BLaER1 treated with 17β-estradiol and CSF1 and Interleukin-3, amounts not matched to agents 10 nM and 100 nM (cell line): ENCODE measurements at regions not wholly inside any gene's neighbourhood (a gene's known extent, or its start where the extent isn't known, plus 50 kb on each side); places are given as distances from the start of the nearest gene placed in this dataset.

Source experiments
- H3K27ac ChIP-seq, 11 experiments: shearing (Covaris generic); formaldehyde crosslinking; 2 replicates each; pipeline ENCODE4 v1.8.1; 2022
- H3K27me3 ChIP-seq, 11 experiments: shearing (Covaris generic); formaldehyde crosslinking; 2 replicates each; pipeline ENCODE4 v1.8.1; 2022
- H3K36me3 ChIP-seq, 11 experiments: shearing (Covaris generic); formaldehyde crosslinking; 2 replicates each; pipeline ENCODE4 v1.8.1; 2022
- H3K4me1 ChIP-seq, 10 experiments: shearing (Covaris generic); formaldehyde crosslinking; 2 replicates each; pipeline ENCODE4 v1.8.1; 2022
- H3K4me2 ChIP-seq, 11 experiments: shearing (Covaris generic); formaldehyde crosslinking; 2 replicates each; pipeline ENCODE4 v1.8.1; 2022
- H3K4me3 ChIP-seq, 10 experiments: shearing (Covaris generic); formaldehyde crosslinking; 2 replicates each; pipeline ENCODE4 v1.8.1; 2022
- H3K9ac ChIP-seq, 11 experiments: shearing (Covaris generic); formaldehyde crosslinking; 2 replicates each; pipeline ENCODE4 v1.8.1; 2022
- H3K9me3 ChIP-seq, 11 experiments: shearing (Covaris generic); formaldehyde crosslinking; replicated peaks in 1 of 11; 2 replicates each; pipeline ENCODE4 v1.8.1; 2022
- H4K20me1 ChIP-seq, 11 experiments: shearing (Covaris generic); formaldehyde crosslinking; 2 replicates each; pipeline ENCODE4 v1.8.1; 2022
- Cebpa-rat ChIP-seq, 11 experiments: shearing (Covaris generic); IDR thresholded peaks; 2 replicates each; pipeline ENCODE4 v1.8.1; 2022

DNA sequence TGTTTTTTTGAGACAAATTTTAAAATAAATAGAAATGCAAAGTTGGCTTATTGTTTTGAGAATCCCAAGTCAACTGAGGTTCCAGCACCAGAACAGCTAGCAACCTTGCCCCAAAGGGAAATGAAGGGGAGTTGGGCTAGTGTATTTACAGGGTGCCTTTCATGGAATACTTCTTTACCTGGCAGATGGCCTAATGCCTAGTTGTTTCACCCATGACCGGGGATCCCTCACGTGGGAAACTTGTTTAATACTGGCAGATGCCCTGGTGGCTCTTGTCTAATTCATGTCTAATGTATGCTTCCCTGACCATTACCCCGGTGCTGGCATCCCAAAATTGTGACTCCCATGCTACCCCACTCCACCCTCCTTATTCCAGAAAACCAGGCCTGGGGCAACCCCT, 861.1 kb upstream of the ZWINT start:
- Histone ChIP-seq H3K4me2 (no peak overlapping the region), H3K4me3 (no peak overlapping the region), H3K36me3 (no peaks in the 10 kb centered on the region), H3K4me1 (peaks cover 0 to 9% (median 0%) of the 10 kb centered on the region in 10 experiments; a peak in 9 of 20 replicates), H3K9me3 (no peaks in the 10 kb centered on the region), H3K9ac (no peak overlapping the region), H3K27me3 (no peaks in the 10 kb centered on the region), H3K27ac (no peak overlapping the region), H4K20me1 (no peaks in the 10 kb centered on the region)
- no peak for TF ChIP-seq Cebpa-rat (IDR thresholded peaks at IDR 0.05)

DNA sequence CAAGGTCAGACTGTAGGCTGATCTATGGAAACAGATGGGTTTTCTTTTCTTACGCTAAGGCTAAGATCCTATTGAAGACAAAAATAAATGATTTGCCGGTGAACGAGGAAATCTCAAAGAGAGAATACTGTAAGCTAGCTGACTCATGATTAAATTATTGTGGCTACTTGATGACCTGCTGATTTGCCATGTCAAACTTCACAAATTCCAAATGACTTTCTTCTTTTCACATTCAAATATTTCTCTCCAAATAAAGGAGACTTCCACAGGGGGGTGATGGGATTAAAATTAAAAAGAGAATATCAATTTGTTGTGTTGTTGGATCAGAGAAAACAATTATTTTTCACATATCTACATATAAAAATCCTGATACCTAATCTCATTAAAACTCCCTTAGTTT, 860.6 kb upstream of the ZWINT start:
- H3K4me2 ChIP-seq = no peak overlapping the region
- no peak overlapping the region for H3K9ac ChIP-seq
- H3K4me3 ChIP-seq = no peak overlapping the region
- H3K9me3 ChIP-seq = no peaks in the 10 kb centered on the region
- H3K27me3 ChIP-seq = no peaks in the 10 kb centered on the region
- no peaks in the 10 kb centered on the region for H3K36me3 ChIP-seq
- H3K4me1 ChIP-seq = peaks cover 0 to 9% (median 0%) of the 10 kb centered on the region in 10 experiments; a peak in 9 of 20 replicates
- no peak for TF ChIP-seq Cebpa-rat (IDR thresholded peaks at IDR 0.05)
- no peaks in the 10 kb centered on the region for H4K20me1 ChIP-seq
- no peak overlapping the region for H3K27ac ChIP-seq

DNA sequence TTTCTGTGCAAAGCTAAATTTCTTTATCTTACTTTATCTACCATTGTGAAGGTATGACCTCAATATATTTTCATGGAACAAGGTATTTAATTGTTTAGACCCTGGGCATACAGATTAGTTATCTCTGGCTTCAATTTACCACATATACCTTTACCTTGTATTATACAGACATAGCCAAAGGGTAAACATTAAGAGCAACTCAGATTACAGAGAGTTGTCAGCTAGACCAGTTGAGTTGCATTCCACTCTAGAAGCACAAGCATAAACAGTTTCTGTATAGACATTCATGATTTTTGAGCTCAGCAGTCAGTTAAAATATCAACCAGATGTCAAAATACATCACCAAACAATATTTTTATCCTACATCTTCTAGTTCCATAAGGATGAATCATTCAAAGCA, 857.3 kb upstream of the ZWINT start:
- no peaks in the 10 kb centered on the region for H3K27me3 ChIP-seq
- H3K9me3 ChIP-seq = no peaks in the 10 kb centered on the region
- no peak overlapping the region for H3K9ac ChIP-seq
- TF ChIP-seq Cebpa-rat (IDR thresholded peaks at IDR 0.05) = no peak
- H3K4me2 ChIP-seq = no peak overlapping the region; a peak in 1 of 22 replicates
- no peaks in the 10 kb centered on the region for H4K20me1 ChIP-seq
- no peak overlapping the region for H3K27ac ChIP-seq
- H3K4me3 ChIP-seq = no peak overlapping the region
- peaks cover 0 to 9% (median 0%) of the 10 kb centered on the region in 10 experiments; a peak in 9 of 20 replicates for H3K4me1 ChIP-seq
- no peaks in the 10 kb centered on the region for H3K36me3 ChIP-seq

DNA sequence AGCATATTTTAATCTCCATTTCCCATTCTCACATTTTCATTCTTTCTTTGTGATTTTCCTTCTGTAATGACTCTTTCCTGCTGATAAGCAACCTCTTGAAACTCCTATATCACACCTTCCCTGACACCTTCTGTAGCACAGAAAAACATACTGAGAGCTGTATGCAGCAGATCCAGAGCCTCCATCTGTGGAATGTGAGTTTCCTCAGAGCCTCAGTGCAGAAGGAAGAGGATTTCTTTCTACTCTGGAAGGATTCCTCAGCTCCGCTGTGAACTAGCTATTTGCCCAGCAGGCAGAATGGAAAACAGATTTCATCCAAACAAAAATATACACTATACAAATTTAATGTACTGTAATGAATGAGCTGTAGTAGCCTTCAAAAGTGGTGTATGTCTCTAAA, 841.3 kb upstream of the ZWINT start:
- Histone ChIP-seq H3K36me3 (no peaks in the 10 kb centered on the region), H3K4me2 (no peak overlapping the region), H3K9me3 (no peaks in the 10 kb centered on the region), H3K27me3 (no peaks in the 10 kb centered on the region), H3K9ac (no peak overlapping the region), H3K4me1 (no peaks in the 10 kb centered on the region), H3K27ac (no peak overlapping the region), H3K4me3 (no peak overlapping the region), H4K20me1 (no peaks in the 10 kb centered on the region)
- TF ChIP-seq Cebpa-rat (IDR thresholded peaks at IDR 0.05) = no peak

DNA sequence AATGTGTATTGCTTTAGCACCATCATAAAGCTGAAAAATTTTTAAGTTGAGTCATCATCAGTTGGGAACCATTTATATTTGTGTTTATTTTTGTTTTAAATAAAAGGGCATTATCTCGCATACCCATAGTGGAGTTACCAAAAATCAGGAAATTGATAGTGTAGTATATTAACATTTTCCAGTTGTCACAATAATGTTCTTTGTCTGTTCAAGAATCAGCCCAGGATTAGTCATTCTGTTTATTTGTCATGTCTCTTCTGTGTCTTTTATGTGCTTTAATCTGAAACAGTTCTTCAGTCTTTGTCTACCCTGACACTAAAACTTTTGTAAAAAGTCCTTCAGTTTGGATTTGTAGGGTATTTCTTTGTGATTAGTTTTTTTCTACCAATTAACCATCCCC, 827.8 kb upstream of the ZWINT start:
- no peak overlapping the region for H3K9ac ChIP-seq
- H3K9me3 ChIP-seq = no peaks in the 10 kb centered on the region
- H3K27me3 ChIP-seq = no peaks in the 10 kb centered on the region
- H3K27ac ChIP-seq = no peak overlapping the region
- H3K4me2 ChIP-seq = no peak overlapping the region
- H3K36me3 ChIP-seq = no peaks in the 10 kb centered on the region
- H3K4me1 ChIP-seq = peaks cover 0 to 3% (median 1%) of the 10 kb centered on the region in 10 experiments; a peak in 9 of 20 replicates
- no peak overlapping the region for H3K4me3 ChIP-seq
- no peak for TF ChIP-seq Cebpa-rat (IDR thresholded peaks at IDR 0.05)
- H4K20me1 ChIP-seq = no peaks in the 10 kb centered on the region

DNA sequence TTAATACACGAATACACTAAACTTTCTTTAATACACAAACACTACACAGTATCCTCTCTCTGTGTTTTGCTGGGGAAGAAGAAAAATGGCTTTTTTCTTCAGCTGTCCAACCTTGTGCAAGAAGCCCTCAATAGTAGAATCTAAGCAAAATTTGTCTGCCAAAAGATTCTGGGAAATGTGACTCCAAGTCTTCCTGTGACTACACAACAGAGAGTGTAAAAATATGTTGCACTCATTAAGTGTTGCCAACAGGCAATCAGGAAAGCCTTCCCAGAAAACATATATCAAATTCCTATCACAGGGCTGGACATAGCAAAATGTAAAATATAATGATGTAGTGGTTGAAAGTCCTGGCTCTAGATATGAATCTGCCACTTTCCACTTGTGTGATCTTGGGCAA, 825.1 kb upstream of the ZWINT start:
- Histone ChIP-seq H3K27me3 (no peaks in the 10 kb centered on the region), H3K4me3 (no peak overlapping the region), H3K27ac (no peak overlapping the region), H3K4me1 (peaks cover 0 to 9% (median 6%) of the 10 kb centered on the region in 10 experiments; a peak in 12 of 20 replicates), H3K9me3 (no peaks in the 10 kb centered on the region), H3K4me2 (no peak overlapping the region), H3K9ac (no peak overlapping the region), H3K36me3 (no peaks in the 10 kb centered on the region), H4K20me1 (no peaks in the 10 kb centered on the region)
- TF ChIP-seq Cebpa-rat (IDR thresholded peaks at IDR 0.05) = no peak

DNA sequence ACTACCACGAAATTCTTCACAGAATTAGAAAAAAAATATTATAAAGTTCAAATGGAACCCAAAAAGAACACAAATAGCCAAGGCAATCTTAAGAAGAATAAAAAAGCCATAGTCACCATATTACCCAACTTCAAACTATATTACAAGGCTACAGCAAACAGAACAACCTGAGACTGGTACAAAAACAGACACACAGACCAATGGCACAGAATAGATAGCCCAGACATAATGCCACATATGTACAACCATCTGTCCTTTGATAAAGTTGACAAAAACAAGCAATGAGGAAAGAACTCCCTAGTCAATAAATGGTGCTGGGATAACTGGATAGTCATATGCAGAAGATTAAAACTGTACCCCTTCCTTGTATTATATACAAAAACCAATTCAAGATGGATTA, 808.5 kb upstream of the ZWINT start:
- no peak overlapping the region for H3K4me2 ChIP-seq
- H3K27me3 ChIP-seq = no peaks in the 10 kb centered on the region
- H3K4me3 ChIP-seq = no peak overlapping the region
- no peaks in the 10 kb centered on the region for H3K36me3 ChIP-seq
- H3K27ac ChIP-seq = no peak overlapping the region
- H4K20me1 ChIP-seq = no peaks in the 10 kb centered on the region
- no peak for TF ChIP-seq Cebpa-rat (IDR thresholded peaks at IDR 0.05)
- H3K9me3 ChIP-seq = no peaks in the 10 kb centered on the region
- H3K4me1 ChIP-seq = no peaks in the 10 kb centered on the region
- no peak overlapping the region for H3K9ac ChIP-seq

DNA sequence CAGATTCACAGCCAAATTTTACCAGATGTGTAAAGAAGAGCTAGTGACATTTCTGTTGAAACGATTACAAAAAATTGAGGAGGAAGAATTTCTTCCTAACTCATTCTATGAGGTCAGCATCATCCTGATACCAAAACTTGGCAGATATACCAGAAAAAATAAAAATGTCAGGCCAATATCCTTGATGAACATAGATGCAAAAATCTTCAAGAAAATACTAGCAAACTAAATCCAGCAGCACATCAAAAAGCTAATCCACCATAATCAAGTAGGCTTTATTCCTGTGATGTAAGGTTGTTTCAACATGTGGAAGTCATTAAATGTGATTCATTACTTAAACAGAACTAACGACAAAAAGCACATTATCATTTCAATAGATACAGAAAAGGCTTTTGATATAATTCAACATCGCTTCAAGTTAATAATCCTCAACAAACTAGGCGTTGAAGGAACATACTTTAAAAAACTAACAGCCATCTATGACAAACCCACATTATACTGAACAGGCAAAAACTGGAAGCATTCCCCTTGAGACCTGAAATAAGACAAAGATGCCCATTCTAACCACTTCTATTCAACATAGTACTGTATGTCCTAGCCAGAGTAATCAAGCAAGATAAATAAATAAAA, 807.7 kb upstream of the ZWINT start:
- no peak for TF ChIP-seq Cebpa-rat (IDR thresholded peaks at IDR 0.05)
- Histone ChIP-seq H3K36me3 (no peaks in the 10 kb centered on the region), H3K27ac (no peak overlapping the region), H3K9me3 (no peaks in the 10 kb centered on the region), H3K4me2 (no peak overlapping the region), H3K9ac (no peak overlapping the region), H3K4me3 (no peak overlapping the region), H3K4me1 (no peaks in the 10 kb centered on the region), H4K20me1 (no peaks in the 10 kb centered on the region), H3K27me3 (no peaks in the 10 kb centered on the region)

DNA sequence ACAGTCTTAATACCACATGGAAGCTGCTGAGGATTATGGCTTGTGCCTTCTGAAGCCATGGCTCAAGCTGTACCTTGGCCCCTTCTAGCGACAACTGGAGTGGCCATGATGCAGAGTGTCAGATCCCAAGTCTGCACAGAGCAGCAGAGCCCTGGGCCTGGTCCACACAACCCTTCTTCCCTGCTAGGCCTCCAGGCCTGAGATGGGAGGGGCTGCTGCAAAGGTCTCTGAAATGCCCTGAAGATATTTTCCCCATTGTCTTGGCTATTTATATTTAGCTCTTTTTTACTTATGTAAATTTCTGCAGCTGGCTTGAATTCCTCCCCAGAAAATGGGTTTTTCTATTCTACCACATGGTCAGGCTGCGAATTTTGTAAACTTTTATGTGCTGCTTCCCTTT, 804.6 kb upstream of the ZWINT start:
- no peaks in the 10 kb centered on the region for H3K9me3 ChIP-seq
- no peak overlapping the region for H3K27ac ChIP-seq
- H3K4me3 ChIP-seq = no peak overlapping the region
- H3K9ac ChIP-seq = no peak overlapping the region
- H3K4me1 ChIP-seq = no peaks in the 10 kb centered on the region
- H3K36me3 ChIP-seq = no peaks in the 10 kb centered on the region
- H3K27me3 ChIP-seq = no peaks in the 10 kb centered on the region
- no peaks in the 10 kb centered on the region for H4K20me1 ChIP-seq
- no peak for TF ChIP-seq Cebpa-rat (IDR thresholded peaks at IDR 0.05)
- H3K4me2 ChIP-seq = no peak overlapping the region

DNA sequence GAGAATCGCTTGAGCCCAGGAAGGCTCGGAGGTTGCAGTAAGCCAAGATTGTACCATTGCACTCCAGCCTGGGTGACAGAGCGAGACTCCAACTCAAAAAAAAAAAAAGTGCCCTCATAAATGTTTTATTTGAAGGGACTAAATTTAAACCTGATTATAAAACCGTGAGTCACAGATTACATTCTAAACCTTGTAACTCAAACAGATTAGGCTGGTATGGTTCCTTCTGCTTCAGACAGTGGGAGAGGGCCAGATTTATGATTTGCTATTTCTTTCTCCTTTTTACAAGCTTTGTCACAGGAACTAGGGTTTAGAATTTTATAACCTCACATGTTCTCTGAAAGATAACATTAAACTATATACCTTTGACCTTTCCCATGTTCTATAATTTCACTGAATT, 801.2 kb upstream of the ZWINT start:
- no peak overlapping the region for H3K4me2 ChIP-seq
- H3K9me3 ChIP-seq = no peaks in the 10 kb centered on the region
- no peaks in the 10 kb centered on the region for H4K20me1 ChIP-seq
- no peak overlapping the region for H3K27ac ChIP-seq
- H3K4me3 ChIP-seq = no peak overlapping the region
- no peaks in the 10 kb centered on the region for H3K36me3 ChIP-seq
- no peak for TF ChIP-seq Cebpa-rat (IDR thresholded peaks at IDR 0.05)
- no peaks in the 10 kb centered on the region for H3K27me3 ChIP-seq
- no peaks in the 10 kb centered on the region for H3K4me1 ChIP-seq
- no peak overlapping the region for H3K9ac ChIP-seq
